Stimulated activated CD4-positive, alpha-beta T cell treated with anti-CD3 and anti-CD28 coated beads, Interleukin-12 subunit alpha, Interleukin-12 subunit beta, amount 100 ng/mL, for 24 hours (primary cell): ENCODE measurements at regions not wholly inside any gene's neighbourhood (a gene's known extent, or its start where the extent isn't known, plus 50 kb on each side); places are given as distances from the start of the nearest gene placed in this dataset.
"Not testable (repeated sequence)": the region's sequence is repeated elsewhere in the genome, so short reads cannot be mapped to it uniquely, and the experiment has no call there.

Experiments
- DNase-seq, 2 experiments: peaks; one replicate each; pipeline ENCODE4 v3.0.0-alpha.2; 2020; ENCODE audit warnings: low read depth in 2 of 2

GRCh38 chr13:110010404-110011138, 224.2 kb upstream of the IRS2 start:
- DNase-seq = no peak

DNA sequence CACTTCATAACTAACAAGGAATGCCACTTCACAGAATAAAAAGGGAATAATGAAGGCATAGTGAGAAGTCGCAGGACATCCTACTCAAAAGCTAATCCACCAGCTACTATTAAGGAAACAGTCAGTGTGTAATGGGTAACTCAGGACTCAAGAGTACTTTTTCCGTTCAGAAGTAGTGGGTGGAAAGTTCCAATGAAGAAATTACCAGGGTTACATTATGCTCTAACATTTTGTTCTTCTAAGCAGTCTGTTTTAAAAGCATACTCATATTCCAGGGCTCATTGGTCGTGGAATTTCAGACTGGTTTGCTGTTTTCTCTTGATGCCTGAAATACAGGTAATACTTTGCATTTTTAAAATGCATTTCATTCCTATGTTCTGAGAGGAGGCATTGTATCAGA, 222.4 kb upstream of the IRS2 start:
- no peak for DNase-seq

- no peak for DNase-seq
These were observed 219.9 kb upstream of the IRS2 start for GRCh38 chr13:110006304-110006703.

DNA sequence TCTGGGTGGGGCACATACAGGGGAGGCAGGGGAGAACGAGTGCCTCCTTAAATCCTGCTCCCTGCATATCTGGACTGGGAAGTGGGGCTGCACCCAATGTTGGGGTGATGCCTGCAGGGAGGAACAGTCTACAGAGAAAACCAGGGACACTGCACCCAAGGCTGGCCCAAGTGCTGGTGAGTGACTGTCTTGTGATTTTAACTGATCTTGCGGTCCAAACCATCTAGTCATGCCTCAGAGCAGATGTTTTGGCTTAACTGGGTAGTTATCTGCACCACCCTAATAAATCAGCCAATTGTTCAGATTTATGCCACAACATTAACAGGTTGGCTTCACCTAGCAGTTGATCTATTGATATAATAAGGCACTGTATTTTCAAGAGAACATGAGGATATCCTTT, 219.2 kb upstream of the IRS2 start:
- DNase-seq = no peak

DNA sequence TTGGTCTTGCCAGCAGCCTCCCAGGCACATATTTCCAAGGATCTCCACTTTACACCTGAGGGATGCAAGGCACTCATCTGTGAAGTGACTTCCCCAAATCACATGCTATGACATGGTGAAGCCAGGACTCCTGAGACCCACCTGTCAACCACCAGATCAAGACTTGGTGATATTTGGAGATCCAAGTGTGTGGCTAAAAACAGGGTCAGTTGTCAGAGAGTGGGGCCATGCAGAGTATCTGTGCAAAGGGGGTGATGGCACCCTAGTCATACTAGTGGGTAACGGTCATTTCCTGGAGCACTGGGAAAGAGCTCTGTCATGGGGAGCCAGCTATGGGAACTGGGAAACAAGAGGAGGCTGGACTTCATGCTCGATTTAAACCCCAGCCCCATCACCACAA, 218.4 kb upstream of the IRS2 start:
- no peak for DNase-seq

DNA sequence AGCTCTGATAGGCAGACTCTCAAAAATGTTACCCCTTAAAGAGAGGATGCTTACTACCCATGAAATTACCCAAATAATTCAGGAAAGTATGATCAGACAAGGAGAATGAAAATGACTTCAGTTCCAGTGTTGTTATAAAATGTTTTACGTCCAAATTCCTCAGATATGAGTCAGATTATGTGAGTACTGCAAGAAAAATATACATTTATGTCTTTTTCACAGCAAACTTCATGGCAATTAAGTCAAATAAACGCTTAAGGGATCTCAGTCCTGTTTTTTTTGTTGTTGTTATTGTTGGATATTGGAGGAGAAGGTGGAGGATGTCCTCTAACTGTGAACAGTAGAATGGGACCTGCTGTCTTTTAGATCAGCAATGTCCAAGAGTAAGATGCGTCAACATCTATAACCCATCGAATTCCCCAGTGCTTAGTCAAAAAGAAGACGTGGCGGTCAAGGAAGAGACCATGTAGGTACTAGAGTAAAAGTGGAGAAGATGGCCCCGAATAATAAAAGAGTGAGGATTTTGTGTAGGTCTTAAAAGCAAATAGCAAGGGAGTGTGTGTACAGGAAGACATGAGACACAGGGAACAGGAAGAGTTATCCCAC, 215.4 kb upstream of the IRS2 start:
- DNase-seq = no peak

GRCh38 chr13:110000534-110001345, 214.4 kb upstream of the IRS2 start:
- DNase-seq = no peak

DNA sequence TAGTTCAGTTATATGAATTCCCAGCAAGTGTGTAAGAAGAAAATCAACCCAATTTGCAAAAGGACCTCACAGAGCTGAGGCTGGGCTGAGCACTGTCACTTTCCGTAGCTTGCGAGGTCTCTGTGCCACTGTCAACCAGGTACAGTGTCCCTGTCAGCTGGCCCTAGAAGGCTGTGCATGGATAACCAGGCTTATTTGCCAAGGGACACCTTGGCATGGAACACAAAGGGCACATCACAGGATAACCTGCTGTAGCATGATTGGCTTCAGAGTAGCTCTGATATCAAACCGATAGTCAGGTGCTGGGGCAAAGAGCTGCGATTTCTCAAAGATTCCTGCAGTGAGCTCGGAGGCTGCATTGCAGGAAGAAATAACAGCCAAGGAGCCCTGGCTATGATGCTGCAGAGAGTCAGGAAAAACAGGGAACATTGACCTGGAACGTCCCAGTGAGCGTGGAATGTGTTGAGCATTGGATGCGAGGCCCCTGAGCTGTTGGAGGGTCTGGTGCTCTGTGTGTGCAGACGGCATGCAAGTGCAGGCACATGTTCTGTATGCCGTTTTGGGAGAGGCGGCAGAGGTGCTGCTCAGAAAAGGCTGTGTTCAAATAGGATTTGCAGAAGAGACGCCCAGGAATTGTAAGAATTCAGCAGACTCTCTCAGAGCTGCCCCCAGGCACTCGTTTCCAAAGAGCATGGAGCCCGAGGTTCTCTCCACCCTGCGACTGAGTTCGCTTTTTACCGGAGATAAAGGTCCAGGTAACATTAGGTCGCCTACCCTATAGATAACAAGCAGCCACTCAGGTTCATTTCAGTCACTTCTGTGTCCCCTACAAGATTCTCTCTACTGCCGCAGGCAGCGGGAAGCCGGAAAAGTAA, 213.5 kb upstream of the IRS2 start:
- no peak for DNase-seq

GRCh38 chr13:109998684-109999533, 212.5 kb upstream of the IRS2 start:
- DNase-seq = no peak

DNA sequence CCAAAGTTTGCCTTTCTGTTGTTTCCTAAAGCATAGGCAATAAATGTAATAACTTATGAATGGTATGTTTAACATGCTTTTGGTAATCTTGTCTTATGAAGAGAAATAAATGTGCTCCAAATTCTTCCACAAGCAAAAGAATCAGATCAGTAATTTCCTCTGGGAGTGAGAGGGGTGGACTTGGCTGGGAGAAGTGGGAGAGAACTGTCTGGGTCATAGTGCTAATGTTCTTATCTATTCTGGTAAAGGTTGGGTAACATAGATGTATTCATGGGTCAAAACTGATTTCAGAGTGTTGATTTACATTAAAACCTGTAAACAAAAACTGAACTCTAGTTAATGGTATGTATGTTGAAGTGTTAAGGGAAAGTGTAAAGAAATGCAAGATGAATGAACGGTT, 211.7 kb upstream of the IRS2 start:
- no peak for DNase-seq

- not testable (repeated sequence) for DNase-seq
These were observed 210.7 kb upstream of the IRS2 start for GRCh38 chr13:109997056-109997595.

GRCh38 chr13:109996404-109996960, 210.1 kb upstream of the IRS2 start:
- DNase-seq = no peak

- no peak for DNase-seq
These were observed 209.2 kb upstream of the IRS2 start for GRCh38 chr13:109995578-109995977.

DNA sequence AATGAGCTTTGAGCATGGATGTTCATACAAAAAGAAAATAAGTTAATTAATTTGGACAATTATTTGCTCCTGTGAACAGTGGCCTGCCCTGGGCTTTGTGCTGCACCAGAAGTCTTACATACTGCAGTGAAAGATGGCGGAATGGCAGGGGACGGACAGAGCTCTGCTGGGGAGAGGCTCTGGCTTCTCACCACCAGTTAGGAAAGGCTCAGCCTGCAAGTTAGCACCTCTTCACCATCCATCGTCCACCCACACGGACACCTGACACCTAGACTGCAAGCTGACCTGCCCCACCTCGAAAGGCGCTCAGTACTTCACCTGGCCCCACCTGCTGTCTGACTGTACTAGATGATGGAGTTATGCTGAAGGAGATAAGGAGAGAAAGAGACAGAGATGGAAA, 203.9 kb upstream of the IRS2 start:
- DNase-seq = no peak

DNA sequence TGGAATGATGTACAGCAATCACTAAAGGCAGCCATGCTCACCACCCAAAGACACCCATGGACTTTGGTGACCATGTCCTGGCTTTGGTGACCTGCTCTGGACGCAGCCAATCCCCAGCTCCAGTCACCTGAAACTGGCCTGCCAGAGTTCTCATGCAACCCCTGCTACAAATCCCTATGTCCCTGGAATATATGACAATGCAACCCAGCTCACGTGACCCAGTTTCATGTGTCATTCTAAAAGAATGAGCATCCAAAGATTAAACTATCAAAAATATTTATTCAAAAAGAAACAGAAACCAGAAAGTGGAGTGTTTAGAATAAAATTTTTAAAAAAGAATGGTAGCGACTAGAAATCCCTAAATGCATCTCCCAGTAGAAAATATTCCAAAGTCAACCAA, 203.3 kb upstream of the IRS2 start:
- no peak for DNase-seq

- no peak for DNase-seq
These were observed 202.8 kb upstream of the IRS2 start for GRCh38 chr13:109989155-109989554.

DNA sequence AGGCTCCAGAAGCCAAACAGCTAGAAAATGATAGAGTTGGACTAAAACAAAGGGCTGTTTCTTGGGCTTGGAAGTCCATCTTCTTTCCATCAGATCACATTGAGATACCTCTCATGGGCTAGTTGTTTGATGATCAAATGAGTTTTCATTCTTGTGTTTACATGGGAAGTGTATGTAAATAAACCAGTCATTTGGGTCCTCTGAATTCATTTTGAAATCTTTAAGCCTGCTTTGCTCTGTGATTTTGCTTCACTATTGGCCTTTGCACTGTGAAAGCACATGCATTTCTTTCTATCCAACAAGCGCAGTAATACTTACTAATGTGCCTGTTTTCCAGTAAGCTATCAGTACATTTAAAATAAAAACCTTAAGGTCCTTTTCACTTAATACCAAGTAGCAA, 200.5 kb upstream of the IRS2 start:
- DNase-seq = no peak

- DNase-seq = no peak
These were observed 199.6 kb upstream of the IRS2 start for GRCh38 chr13:109985871-109986450.

- no peak for DNase-seq
These were observed 197.1 kb upstream of the IRS2 start for GRCh38 chr13:109983447-109983846.

GRCh38 chr13:109981000-109981399, 194.6 kb upstream of the IRS2 start:
- no peak for DNase-seq
